ENCODE measurements at regions not wholly inside any gene's neighbourhood (a gene's known extent, or its start where the extent isn't known, plus 50 kb on each side); places are given as distances from the start of the nearest gene placed in this dataset.
A peak's percentile ranks its signal among the peaks of the same experiment; 100 is the strongest.

GRCh38 chr5:68139611-68140441, 75.7 kb upstream of the PIK3R1 start:
- Mint-ChIP-seq H3K27me3 (ENCODE audit: unreplicated experiment) (peaks cover 12% of the 10 kb centered on the region), H3K27ac (ENCODE audit: unreplicated experiment) (no peak overlapping the region), H3K36me3 (ENCODE audit: unreplicated experiment) (no peaks in the 10 kb centered on the region), H3K4me1 (ENCODE audit: unreplicated experiment) (peaks cover 20% of the 10 kb centered on the region), H3K4me3 (ENCODE audit: unreplicated experiment) (no peak overlapping the region), H3K9me3 (ENCODE audit: unreplicated experiment) (no peaks in the 10 kb centered on the region)
- DNase-seq (ENCODE audit: extremely low spot score, unreplicated experiment): no peak
- no peak for TF ChIP-seq CTCF (IDR thresholded peaks at IDR 0.05)

- DNase-seq (ENCODE audit: extremely low spot score, unreplicated experiment): no peak
- peak overlapping the region; percentile 68 for H3K27ac Mint-ChIP-seq (ENCODE audit: unreplicated experiment)
- no peaks in the 10 kb centered on the region for H3K9me3 Mint-ChIP-seq (ENCODE audit: unreplicated experiment)
- H3K36me3 Mint-ChIP-seq (ENCODE audit: unreplicated experiment): no peaks in the 10 kb centered on the region
- H3K4me3 Mint-ChIP-seq (ENCODE audit: unreplicated experiment): no peak overlapping the region
- no peak for TF ChIP-seq CTCF (IDR thresholded peaks at IDR 0.05)
- peaks cover 20% of the 10 kb centered on the region for H3K4me1 Mint-ChIP-seq (ENCODE audit: unreplicated experiment)
- peaks cover 14% of the 10 kb centered on the region for H3K27me3 Mint-ChIP-seq (ENCODE audit: unreplicated experiment)
Observed at GRCh38 chr5:68137511-68138140, 77.9 kb upstream of the PIK3R1 start.

- peaks cover 10% of the 10 kb centered on the region for H3K4me1 Mint-ChIP-seq (ENCODE audit: unreplicated experiment)
- no peak for TF ChIP-seq CTCF (IDR thresholded peaks at IDR 0.05)
- no peak overlapping the region for H3K4me3 Mint-ChIP-seq (ENCODE audit: unreplicated experiment)
- H3K27ac Mint-ChIP-seq (ENCODE audit: unreplicated experiment): no peak overlapping the region
- no peaks in the 10 kb centered on the region for H3K9me3 Mint-ChIP-seq (ENCODE audit: unreplicated experiment)
- H3K27me3 Mint-ChIP-seq (ENCODE audit: unreplicated experiment): peaks cover 20% of the 10 kb centered on the region
- H3K36me3 Mint-ChIP-seq (ENCODE audit: unreplicated experiment): no peaks in the 10 kb centered on the region
- no peak for DNase-seq (ENCODE audit: extremely low spot score, unreplicated experiment)
Observed at GRCh38 chr5:68134669-68135313, 80.8 kb upstream of the PIK3R1 start.

GRCh38 chr5:68134033-68134668, 81.4 kb upstream of the PIK3R1 start:
- H3K9me3 Mint-ChIP-seq (ENCODE audit: unreplicated experiment): no peaks in the 10 kb centered on the region
- no peaks in the 10 kb centered on the region for H3K36me3 Mint-ChIP-seq (ENCODE audit: unreplicated experiment)
- no peak overlapping the region for H3K4me3 Mint-ChIP-seq (ENCODE audit: unreplicated experiment)
- H3K27ac Mint-ChIP-seq (ENCODE audit: unreplicated experiment): no peak overlapping the region
- no peak for DNase-seq (ENCODE audit: extremely low spot score, unreplicated experiment)
- peaks cover 10% of the 10 kb centered on the region for H3K4me1 Mint-ChIP-seq (ENCODE audit: unreplicated experiment)
- TF ChIP-seq CTCF (IDR thresholded peaks at IDR 0.05): no peak
- H3K27me3 Mint-ChIP-seq (ENCODE audit: unreplicated experiment): peaks cover 23% of the 10 kb centered on the region

Data from osteocyte (in vitro differentiated cells).